GM12878 (cell line): ENCODE measurements at regions not wholly inside any gene's neighbourhood (a gene's known extent, or its start where the extent isn't known, plus 50 kb on each side); places are given as distances from the start of the nearest gene placed in this dataset.

Experiments used
- BRCA1 ChIP-seq: IDR thresholded peaks from 2 replicates; pipeline ENCODE4 v1.6.1; 2011; ENCODE audit warnings: low read depth, low read length, improper control_type of control experiment
- CTCF ChIP-seq, 3 experiments: IDR thresholded peaks in 2 of 3; conservative IDR thresholded peaks in 1 of 3; 2 replicates each; pipeline ENCODE4 v1.5.1; 2011; ENCODE audit warnings: low read depth in 3 of 3, low read length in 3 of 3, mild to moderate bottlenecking in 3 of 3, control low read depth in 2 of 3, moderate library complexity in 2 of 3, inconsistent platforms in 1 of 3, mixed read lengths in 1 of 3; ENCODE audit not compliant: control insufficient read depth in 2 of 3, insufficient read depth in 1 of 3; ENCODE audit errors: extremely low read depth in 1 of 3
- EP300 ChIP-seq, 2 experiments: fragments of 150-350 bp in 1 of 2; IDR thresholded peaks; 2 replicates each; pipeline ENCODE4 v1.6.1; 2011 to 2012; ENCODE audit warnings: low read depth in 2 of 2, low read length in 2 of 2, borderline replicate concordance in 1 of 2, improper control_type of control experiment in 1 of 2, inconsistent platforms in 1 of 2; ENCODE audit not compliant: control insufficient read depth in 1 of 2
- JUND ChIP-seq: IDR thresholded peaks from 2 replicates; pipeline ENCODE4 v1.6.1; 2012; ENCODE audit warnings: low read depth, mild to moderate bottlenecking, low read length, improper control_type of control experiment, moderate library complexity
- TCF12 ChIP-seq: IDR thresholded peaks from 2 replicates; pipeline ENCODE4 v1.6.1; 2011; ENCODE audit warnings: low read depth, mild to moderate bottlenecking, low read length
- ZZZ3 ChIP-seq: IDR thresholded peaks from 2 replicates; pipeline ENCODE4 v1.6.1; 2011; ENCODE audit warnings: low read depth; ENCODE audit not compliant: control insufficient read depth, insufficient read length

GRCh38 chr6:135789375-135790050 lies 62.0 kb upstream of the PDE7B start:
- TF ChIP-seq ZZZ3 (no peak), TCF12 (no peak), BRCA1 (no peak), EP300 (IDR thresholded peaks at IDR 0.05; ENCODE audit: borderline replicate concordance in 1 of 2, control insufficient read depth in 1 of 2, low read depth in 2 of 2, low read length in 2 of 2) (no peak), JUND (no peak), CTCF (IDR thresholded peaks at IDR 0.05 in 2 of 3, conservative IDR thresholded peaks at IDR 0.05 in 1 of 3; ENCODE audit: control insufficient read depth in 2 of 3, extremely low read depth in 1 of 3, insufficient read depth in 1 of 3, low read depth in 3 of 3, low read length in 3 of 3) (no peak)
